ENCODE measurements at regions not wholly inside any gene's neighbourhood (a gene's known extent, or its start where the extent isn't known, plus 50 kb on each side); places are given as distances from the start of the nearest gene placed in this dataset.
"Not testable (repeated sequence)": the region's sequence is repeated elsewhere in the genome, so short reads cannot be mapped to it uniquely, and the experiment has no call there.

DNA sequence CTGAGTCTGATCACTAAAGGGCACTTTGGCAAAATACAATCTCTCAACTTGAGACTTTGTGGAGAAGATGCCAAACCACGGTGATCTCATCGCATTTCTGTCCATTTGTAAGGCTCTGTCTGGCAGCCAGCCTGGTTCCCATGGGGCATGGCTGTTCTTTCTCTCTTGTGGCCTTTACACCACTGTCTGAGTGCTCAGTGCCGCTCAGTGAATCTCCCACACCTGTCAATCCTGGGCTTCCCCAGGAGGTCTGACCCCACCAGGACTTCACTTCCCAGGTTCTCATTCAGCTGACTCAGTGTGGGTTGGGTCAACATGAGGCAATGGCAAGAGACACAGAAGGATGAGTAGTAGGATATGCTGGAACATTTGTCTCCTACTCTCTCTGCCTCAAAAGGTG, 96.8 kb upstream of the TRIB2 start:
- no peak for TF ChIP-seq JUND (IDR thresholded peaks at IDR 0.05; ENCODE audit: low read depth)

DNA sequence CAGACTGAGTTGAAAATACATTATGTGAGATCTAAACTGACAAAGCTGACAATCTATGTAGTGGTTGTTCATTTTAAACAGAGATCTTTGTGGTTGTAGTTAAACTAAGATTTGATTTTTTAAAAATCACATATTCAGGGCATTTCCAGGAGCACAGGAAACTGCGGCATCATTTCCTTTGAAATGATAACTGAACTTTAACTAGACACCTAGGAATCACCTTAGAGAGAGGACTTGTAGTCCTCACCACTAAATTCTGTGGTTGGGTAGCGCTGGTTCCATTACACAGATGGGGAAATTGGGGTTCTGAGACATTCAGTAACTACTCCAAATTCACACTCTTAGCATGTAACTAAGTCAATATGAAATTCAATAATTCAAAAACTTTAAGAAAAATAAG, 96.0 kb upstream of the TRIB2 start:
- no peak for TF ChIP-seq JUND (IDR thresholded peaks at IDR 0.05; ENCODE audit: low read depth)
- in situ Hi-C loops (cut with HindIII; ENCODE audit: low pct_unique_long_range_greater_than_20kb, low sequenced_read_pairs), result no loop called here
- no peak for DNase-seq (ENCODE audit: low read depth in 1 of 2, low spot score in 1 of 2)

More for the DNA sequence above, 96.8 kb upstream of the TRIB2 start:
- DNase-seq (ENCODE audit: low read depth in 1 of 2, low spot score in 1 of 2), result no peak
- in situ Hi-C loops (cut with HindIII; ENCODE audit: low pct_unique_long_range_greater_than_20kb, low sequenced_read_pairs), result no loop called here

DNA sequence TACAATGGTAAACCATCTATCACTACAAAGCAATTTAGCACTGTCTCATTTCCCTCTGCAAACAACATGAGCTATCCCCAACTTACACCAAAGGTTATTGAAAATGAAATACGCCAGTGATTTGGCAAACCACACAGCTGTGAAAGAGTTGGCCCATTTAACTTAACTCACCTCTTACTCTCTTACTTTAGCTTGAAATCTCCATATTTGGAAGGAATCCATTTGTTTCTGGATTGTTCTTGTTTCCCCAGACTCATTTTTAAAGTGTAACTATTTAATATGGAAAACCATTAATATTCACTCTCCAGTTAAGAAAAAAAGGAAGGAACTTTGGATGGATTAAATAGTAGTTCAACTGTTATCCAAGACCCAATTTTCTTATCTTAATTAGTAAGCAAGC, 93.7 kb upstream of the TRIB2 start:
- in situ Hi-C loops (cut with HindIII; ENCODE audit: low pct_unique_long_range_greater_than_20kb, low sequenced_read_pairs), result no loop called here
- no peak for TF ChIP-seq JUND (IDR thresholded peaks at IDR 0.05; ENCODE audit: low read depth)
- no peak for DNase-seq (ENCODE audit: low read depth in 1 of 2, low spot score in 1 of 2)

DNA sequence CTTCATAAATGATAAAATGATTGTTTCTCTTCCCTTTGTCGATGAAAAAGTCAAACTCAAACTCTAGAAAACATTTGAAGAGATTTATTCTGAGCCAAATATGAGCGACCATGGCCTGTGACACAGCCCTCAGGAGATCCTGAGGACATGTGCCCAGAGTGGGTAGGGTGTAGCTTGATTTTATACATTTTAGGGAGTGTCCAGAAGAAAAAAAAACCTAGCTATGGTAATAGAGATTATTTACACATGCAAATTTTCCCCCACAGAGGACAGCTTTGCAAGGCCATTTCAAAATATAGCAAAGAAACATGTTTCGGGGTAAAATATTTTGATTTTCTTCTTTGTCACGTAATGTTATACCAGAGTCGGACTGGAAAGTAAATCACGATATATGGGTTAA, 92.4 kb upstream of the TRIB2 start:
- no peak for TF ChIP-seq JUND (IDR thresholded peaks at IDR 0.05; ENCODE audit: low read depth)
- no peak for DNase-seq (ENCODE audit: low read depth in 1 of 2, low spot score in 1 of 2)
- in situ Hi-C loops (cut with HindIII; ENCODE audit: low pct_unique_long_range_greater_than_20kb, low sequenced_read_pairs), result no loop called here

DNA sequence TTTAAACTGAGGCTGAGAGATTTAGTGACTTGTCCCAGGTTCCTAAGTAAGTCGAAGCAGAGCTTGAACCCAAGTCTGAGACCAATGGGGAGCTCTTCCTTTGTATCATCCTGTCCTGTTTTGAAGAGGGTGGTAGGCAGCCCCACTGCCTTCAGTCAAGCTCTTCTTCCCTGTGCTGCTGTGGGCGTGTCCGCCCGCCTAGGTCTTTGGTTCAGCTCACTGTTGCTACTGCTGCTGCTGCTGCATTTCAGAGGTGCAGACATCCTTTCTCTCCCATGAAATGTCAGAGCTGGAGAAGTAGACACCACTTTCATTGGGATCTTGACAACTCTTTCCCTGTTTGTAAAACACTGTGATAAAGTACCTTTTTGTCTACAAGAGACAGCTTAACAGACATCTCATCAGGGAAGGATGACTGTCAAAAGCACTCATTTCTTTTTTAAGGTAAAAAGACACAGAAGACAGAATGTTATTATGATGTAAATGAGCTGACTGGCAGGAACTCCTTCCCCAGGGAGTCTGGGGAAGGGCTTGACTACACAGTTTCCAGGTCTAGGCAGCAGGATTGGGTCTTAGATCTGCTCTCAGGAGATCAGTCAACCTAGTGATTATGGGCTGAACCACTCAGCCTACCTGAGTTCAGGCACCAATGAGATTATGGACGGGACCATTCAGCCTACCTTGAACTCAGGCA, 91.7 kb upstream of the TRIB2 start:
- no peak for DNase-seq (ENCODE audit: low read depth in 1 of 2, low spot score in 1 of 2)
- in situ Hi-C loops (cut with HindIII; ENCODE audit: low pct_unique_long_range_greater_than_20kb, low sequenced_read_pairs), result no loop called here
- no peak for TF ChIP-seq JUND (IDR thresholded peaks at IDR 0.05; ENCODE audit: low read depth)

DNA sequence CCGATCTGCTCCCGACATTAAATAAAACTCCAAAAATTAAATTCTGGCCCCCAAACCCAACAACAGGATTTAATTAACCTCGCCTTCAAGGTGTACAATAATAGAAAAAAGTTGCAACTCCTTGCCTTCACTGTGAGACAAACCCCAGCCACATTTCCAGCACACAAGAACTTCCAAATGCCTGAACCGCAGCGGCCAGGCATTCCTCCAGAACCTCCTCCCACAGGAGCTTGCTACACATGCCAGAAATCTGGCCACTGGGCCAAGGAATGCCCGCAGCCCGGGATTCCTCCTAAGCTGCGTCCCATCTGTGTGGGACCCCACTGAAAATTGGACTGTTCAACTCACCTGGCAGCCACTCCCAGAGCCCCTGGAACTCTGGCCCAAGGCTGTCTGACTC, 88.2 kb upstream of the TRIB2 start:
- in situ Hi-C loops (cut with HindIII; ENCODE audit: low pct_unique_long_range_greater_than_20kb, low sequenced_read_pairs); DNase-seq (ENCODE audit: low read depth in 1 of 2, low spot score in 1 of 2): not testable (repeated sequence)

DNA sequence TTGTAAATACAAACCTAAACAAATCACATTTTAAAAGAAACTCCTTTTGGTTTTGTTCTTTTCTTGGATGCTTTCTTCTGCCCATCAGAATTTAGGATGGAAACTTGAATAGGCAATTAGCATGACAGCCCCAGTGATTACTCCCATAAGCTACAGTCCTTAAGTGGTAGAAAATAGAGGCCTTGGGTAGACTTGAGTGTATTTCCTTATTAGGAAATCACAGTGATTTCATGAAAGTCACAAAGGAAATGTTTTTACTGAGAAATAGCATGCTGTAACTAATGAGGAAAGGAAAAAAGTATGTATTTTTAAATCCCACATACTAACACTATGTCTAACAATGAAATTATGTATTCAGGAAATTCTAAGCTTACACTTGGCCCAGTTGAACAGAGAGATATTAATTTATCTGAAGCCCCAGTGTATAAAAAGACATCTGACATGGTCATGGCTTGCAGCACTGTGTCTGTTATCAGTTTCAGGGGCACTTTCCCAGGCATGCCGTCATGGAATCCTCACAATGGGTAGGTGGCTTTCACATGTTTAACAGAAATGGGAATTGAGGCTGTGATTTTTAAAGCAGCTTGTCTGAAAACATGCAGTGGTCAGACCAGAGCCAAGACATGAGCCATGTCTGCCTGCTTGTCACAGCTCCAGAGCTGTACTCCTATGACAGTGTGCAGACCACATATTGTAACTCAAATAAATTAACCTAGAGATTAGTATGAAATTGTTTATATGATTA, 79.7 kb upstream of the TRIB2 start:
- in situ Hi-C loops (cut with HindIII; ENCODE audit: low pct_unique_long_range_greater_than_20kb, low sequenced_read_pairs), result no loop called here
- no peak for TF ChIP-seq JUND (IDR thresholded peaks at IDR 0.05; ENCODE audit: low read depth)
- no peak for DNase-seq (ENCODE audit: low read depth in 1 of 2, low spot score in 1 of 2)

DNA sequence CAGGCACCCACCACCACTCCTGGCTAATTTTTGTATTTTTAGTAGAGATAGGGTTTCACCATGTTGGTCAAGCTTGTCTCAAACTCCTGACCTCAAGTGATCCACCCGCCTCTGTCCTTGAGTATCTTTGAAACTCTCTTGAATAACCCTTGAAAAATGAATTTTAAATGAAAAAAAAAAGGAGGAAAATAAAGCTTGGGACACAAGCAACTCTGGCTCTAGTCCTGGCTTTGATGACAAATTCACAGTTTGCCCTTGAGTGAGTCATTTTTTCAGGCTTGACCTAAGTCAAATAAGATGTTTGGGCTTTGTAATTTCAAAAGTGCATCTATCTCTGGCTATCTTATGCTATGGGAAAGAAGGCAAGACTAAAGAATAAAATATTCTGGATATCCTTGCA, 79.0 kb upstream of the TRIB2 start:
- no peak for TF ChIP-seq JUND (IDR thresholded peaks at IDR 0.05; ENCODE audit: low read depth)
- in situ Hi-C loops (cut with HindIII; ENCODE audit: low pct_unique_long_range_greater_than_20kb, low sequenced_read_pairs), result no loop called here
- no peak for DNase-seq (ENCODE audit: low read depth in 1 of 2, low spot score in 1 of 2)

DNA sequence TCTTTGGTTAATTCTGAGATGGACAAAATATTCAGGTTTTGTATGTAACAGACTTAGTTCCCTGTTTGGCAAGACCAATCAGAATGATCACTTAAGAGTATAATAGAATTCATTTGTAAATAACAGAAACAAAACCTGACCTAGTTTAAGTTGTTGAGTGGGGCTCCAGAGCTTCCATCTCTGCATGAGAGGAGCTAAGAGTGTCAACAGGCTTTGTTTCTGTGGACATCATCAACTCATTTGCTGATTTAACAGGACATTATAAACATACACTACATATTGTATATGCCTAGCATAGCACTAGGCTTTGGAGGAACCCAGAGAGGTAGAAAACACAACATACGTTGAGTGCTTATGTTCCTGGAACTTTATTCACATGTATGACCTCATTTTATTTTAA, 75.3 kb upstream of the TRIB2 start:
- no peak for DNase-seq (ENCODE audit: low read depth in 1 of 2, low spot score in 1 of 2)
- TF ChIP-seq JUND (IDR thresholded peaks at IDR 0.05; ENCODE audit: low read depth), result no peak
- in situ Hi-C loops (cut with HindIII; ENCODE audit: low pct_unique_long_range_greater_than_20kb, low sequenced_read_pairs), result no loop called here

DNA sequence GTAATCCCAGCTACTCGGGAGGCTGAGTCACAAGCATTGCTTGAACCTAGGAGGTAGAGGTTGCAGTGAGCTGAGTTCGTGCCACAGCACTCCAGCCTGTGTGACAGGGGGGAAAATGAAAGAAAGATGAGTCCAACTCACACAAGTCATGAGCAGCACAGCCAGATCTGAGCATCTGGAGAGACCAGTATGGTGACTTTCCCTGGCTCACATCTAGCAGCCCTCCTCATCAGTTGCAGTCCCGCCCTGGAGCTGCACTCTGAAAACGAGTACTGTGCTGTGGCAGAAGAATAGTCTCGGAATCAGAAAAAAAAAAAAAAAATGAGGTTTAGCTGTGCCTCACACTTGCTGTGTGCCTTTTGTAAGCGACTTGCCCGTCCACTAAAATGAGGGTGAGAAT, 74.4 kb upstream of the TRIB2 start:
- no peak for TF ChIP-seq JUND (IDR thresholded peaks at IDR 0.05; ENCODE audit: low read depth)
- in situ Hi-C loops (cut with HindIII; ENCODE audit: low pct_unique_long_range_greater_than_20kb, low sequenced_read_pairs), result no loop called here
- DNase-seq (ENCODE audit: low read depth in 1 of 2, low spot score in 1 of 2), result no peak

DNA sequence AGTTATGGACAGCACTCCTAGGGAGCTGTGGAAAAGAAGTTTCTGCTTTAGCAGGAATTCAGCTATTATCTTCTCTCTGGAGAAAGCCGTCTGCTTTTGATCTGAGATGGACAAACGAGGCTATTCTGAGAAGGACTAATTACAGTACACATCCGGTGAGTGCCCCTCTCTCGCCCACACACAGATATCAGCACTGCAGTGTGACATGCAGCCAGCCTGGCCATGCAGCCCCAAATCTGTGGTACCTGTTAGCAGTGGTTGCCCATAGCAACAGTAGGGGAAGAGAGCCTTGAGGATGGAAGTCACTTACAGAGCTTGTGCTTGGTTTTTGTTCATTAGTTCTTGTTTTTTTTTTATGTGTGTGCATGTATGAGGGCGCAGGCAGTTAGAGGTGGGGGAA, 73.9 kb upstream of the TRIB2 start:
- in situ Hi-C loops (cut with HindIII; ENCODE audit: low pct_unique_long_range_greater_than_20kb, low sequenced_read_pairs), result no loop called here
- DNase-seq (ENCODE audit: low read depth in 1 of 2, low spot score in 1 of 2), result no peak
- TF ChIP-seq JUND (IDR thresholded peaks at IDR 0.05; ENCODE audit: low read depth), result no peak

DNA sequence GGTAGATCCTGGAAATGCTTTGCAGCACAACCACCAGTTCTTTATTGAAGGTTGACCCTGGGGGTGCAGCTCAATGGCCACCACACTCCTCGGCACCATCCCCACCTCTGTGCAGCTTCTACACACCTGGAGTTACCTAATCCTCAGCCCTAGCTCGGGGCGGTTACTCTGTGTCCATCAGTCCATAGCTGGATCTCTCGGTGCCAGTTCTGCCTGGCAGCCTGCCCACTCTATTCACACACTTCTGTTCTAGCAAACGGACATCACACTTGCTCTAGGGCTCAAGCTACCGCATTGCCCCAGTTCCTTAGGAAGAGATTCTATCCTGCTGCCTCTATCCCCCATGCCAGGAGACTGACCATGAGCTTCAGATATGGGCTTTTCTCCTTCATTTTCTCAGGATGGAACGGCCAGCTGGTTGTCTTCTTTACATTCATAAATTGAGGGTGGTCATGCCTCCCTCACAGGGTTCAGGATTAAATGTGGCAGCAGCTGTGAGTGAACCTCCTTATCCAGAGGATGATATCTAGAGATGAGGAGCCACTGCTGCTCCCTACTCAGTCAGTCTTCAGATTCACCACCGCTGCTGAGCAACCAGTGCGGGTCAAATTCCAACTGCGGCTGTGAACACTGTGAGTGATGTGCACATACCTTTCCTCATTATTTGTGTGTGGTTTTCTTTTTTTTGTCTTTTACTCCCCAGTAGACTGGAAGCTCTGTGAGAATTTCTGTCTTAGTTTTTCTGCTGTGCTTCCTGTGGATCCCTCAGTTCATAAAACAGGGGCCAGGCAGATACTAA, 66.9 kb upstream of the TRIB2 start:
- TF ChIP-seq JUND (IDR thresholded peaks at IDR 0.05; ENCODE audit: low read depth), result no peak
- in situ Hi-C loops (cut with HindIII; ENCODE audit: low pct_unique_long_range_greater_than_20kb, low sequenced_read_pairs), result no loop called here

DNA sequence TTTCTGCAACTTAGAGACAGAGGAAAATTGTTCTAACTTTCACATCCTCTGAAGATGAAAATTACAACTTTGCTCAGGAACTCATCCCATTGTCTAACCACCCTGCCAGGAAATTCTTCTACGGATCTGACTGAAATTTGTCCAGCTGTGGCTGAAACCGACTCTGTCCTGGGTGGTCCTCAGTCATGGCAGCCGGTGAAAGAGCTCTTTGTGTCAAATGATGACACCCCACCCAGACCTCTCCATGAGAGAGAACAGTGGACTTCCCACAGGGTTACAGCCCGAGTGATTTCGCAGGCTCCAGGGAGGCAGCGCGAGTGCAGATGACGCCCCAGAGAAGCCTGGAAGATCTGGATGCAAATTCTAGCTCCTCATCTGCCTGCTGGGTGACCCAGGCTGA, 65.1 kb upstream of the TRIB2 start:
- no peak for DNase-seq (ENCODE audit: low read depth in 1 of 2, low spot score in 1 of 2)
- in situ Hi-C loops (cut with HindIII; ENCODE audit: low pct_unique_long_range_greater_than_20kb, low sequenced_read_pairs), result no loop called here
- TF ChIP-seq JUND (IDR thresholded peaks at IDR 0.05; ENCODE audit: low read depth), result no peak

More for the DNA sequence above, 66.9 kb upstream of the TRIB2 start:
- DNase-seq (ENCODE audit: low read depth in 1 of 2, low spot score in 1 of 2), result no peak
